Kidney tubule cell (primary cell): ENCODE measurements at regions not wholly inside any gene's neighbourhood (a gene's known extent, or its start where the extent isn't known, plus 50 kb on each side); places are given as distances from the start of the nearest gene placed in this dataset.

ENCODE experiments used
- DNase-seq: peaks from one replicate; pipeline ENCODE4 v3.0.0-alpha.2; 2018; ENCODE audit warnings: low spot score

GRCh38 chr12:107978201-107978600 lies 150.9 kb upstream of the WSCD2 start:
- no peak for DNase-seq

- no peak for DNase-seq
Observed at GRCh38 chr12:107978641-107979040, 150.4 kb upstream of the WSCD2 start.

GRCh38 chr12:107983756-107984472 lies 145.2 kb upstream of the WSCD2 start:
- no peak for DNase-seq

GRCh38 chr12:107984973-107985372 lies 144.1 kb upstream of the WSCD2 start:
- no peak for DNase-seq

- no peak for DNase-seq
Observed at GRCh38 chr12:107986183-107986582, 142.9 kb upstream of the WSCD2 start.

- peak; percentile 25 for DNase-seq
Observed at GRCh38 chr12:107990325-107990724, 138.8 kb upstream of the WSCD2 start.

- DNase-seq: no peak
Observed at GRCh38 chr12:107992029-107992428, 137.1 kb upstream of the WSCD2 start.

GRCh38 chr12:107992870-107993451 lies 136.1 kb upstream of the WSCD2 start:
- peak; percentile 60 for DNase-seq

- DNase-seq: no peak
Observed at GRCh38 chr12:107998863-107999262, 130.2 kb upstream of the WSCD2 start.

GRCh38 chr12:108000111-108000510 lies 129.0 kb upstream of the WSCD2 start:
- DNase-seq: no peak

- DNase-seq: peak; percentile 12
Observed at GRCh38 chr12:108004319-108004718, 124.8 kb upstream of the WSCD2 start.

- DNase-seq: no peak
Observed at GRCh38 chr12:108008163-108008905, 120.8 kb upstream of the WSCD2 start.

- peak; percentile 10 for DNase-seq
Observed at GRCh38 chr12:108009442-108010070, 119.5 kb upstream of the WSCD2 start.

- DNase-seq: no peak
Observed at GRCh38 chr12:108016022-108016564, 113.0 kb upstream of the WSCD2 start.

GRCh38 chr12:108017472-108018057 lies 111.5 kb upstream of the WSCD2 start:
- no peak for DNase-seq

- DNase-seq: no peak
Observed at GRCh38 chr12:108019862-108020261, 109.2 kb upstream of the WSCD2 start.

- DNase-seq: no peak
Observed at GRCh38 chr12:108021141-108021540, 107.9 kb upstream of the WSCD2 start.

- no peak for DNase-seq
Observed at GRCh38 chr12:108021949-108022522, 107.1 kb upstream of the WSCD2 start.

GRCh38 chr12:108029051-108029835 lies 99.8 kb upstream of the WSCD2 start:
- no peak for DNase-seq

- no peak for DNase-seq
Observed at GRCh38 chr12:108033090-108033489, 96.0 kb upstream of the WSCD2 start.

GRCh38 chr12:108035372-108035771 lies 93.7 kb upstream of the WSCD2 start:
- DNase-seq: no peak
